ENCODE measurements at regions not wholly inside any gene's neighbourhood (a gene's known extent, or its start where the extent isn't known, plus 50 kb on each side); places are given as distances from the start of the nearest gene placed in this dataset.

DNA sequence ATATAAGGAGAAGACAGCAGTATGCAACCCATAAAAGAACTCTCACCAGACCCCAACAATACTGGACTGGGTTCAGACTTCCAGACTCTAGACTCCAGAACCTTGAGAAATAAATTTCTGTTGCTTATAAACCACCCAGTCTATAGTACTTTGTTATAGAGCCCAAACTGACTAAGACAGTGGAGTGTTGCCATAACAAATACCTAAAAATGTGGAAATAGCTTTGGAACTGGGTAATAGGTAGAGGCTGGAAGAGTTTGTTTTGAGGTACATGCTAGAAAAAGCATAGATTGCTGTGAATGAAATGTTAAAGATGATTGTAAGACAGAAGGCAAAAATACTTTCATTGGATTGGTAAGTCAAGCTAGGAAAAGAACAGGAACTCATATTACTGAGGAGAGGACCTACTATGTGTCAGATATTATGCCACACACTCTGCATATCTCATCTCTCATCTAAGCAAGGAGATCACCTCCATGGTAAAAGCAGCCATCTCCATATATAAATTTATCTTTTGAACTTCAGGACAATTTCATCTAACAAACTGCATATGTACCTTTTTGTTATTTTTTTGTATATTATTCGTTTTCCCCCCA, 67.4 kb upstream of the FNDC3B start:
- Histone ChIP-seq H3K27me3 (ENCODE audit: control insufficient read depth, insufficient read depth, low read length) (no peaks in the 10 kb centered on the region), H3K4me2 (ENCODE audit: low read length) (no peak overlapping the region), H3K9me3 (replicated peaks; ENCODE audit: low read length) (no peaks in the 10 kb centered on the region), H3K4me3 (ENCODE audit: low read length) (no peak overlapping the region), H3K36me3 (ENCODE audit: insufficient read depth, low read length) (no peaks in the 10 kb centered on the region), H3K9ac (ENCODE audit: low read depth, low read length) (no peak overlapping the region), H3K4me1 (ENCODE audit: control insufficient read depth, insufficient read depth, low read length) (peaks cover 20% of the 10 kb centered on the region)

DNA sequence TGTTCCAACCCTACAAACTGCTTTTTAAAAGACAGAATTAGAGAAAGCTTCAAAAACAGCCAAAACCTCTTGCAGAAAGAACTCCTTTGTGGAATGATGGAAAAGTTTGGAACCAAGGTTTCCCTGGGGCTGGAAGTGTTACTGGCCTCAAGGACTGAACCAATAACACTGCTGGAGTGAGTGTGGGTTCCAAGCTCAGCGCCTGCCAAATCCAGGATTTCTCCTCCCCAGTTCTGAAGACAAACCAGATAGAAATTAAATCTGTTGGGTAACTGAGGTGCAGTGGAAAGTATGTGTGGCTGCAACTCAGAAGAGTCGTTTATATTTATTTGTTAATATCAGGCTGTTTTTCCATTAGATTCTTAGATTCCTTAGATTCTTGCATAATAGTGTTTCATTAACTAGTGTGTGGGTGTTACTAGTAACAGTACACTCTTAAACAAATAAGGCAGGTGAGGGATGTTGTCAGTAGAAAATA, 66.5 kb upstream of the FNDC3B start:
- no peak overlapping the region for H3K9ac ChIP-seq (ENCODE audit: low read depth, low read length)

DNA sequence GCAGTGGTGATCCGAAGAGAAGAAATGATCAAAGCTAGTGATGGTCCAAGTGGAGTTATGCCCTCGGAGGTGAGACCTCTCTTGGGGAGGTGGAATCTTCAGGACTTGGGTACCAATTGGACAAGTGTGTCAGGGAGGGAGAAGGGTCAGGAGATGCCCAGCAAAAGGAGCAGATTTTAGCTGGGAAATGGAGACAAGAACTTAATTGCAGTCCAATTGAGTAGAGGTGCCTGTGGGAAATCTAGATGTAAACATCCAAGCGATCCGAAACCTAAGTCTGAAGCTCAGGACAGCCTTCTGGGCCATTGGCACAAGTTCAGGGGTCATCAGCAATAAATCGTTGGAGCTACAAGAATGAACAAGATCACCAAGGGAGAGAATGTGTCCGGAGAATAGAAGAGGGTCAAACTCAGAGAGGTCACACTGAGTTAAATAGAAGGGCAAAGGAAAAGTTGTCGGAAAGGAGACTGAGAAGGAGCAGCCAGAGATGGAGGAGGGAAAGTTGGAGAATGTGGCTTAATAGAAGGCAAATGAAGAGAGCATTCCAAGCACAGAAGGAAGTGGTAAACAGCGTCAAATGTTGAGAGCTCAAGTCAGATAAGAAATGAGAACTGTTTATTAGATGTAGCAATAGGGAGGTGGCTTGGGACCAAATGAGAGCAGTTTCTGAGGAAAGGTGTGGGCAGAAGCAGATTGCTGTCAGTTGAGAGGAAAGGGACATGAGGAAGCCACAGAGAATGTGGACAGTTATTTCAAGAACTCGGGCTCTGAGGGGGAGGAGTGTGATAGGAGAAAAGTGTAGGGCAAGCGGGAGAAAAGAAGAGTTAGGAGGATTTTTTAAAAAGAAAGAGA, 64.2 kb upstream of the FNDC3B start:
- Histone ChIP-seq H3K4me1 (ENCODE audit: control insufficient read depth, insufficient read depth, low read length) (peaks cover 9% of the 10 kb centered on the region), H3K9ac (ENCODE audit: low read depth, low read length) (no peak overlapping the region), H3K27me3 (ENCODE audit: control insufficient read depth, insufficient read depth, low read length) (no peaks in the 10 kb centered on the region), H3K4me3 (ENCODE audit: low read length) (no peak overlapping the region), H3K9me3 (replicated peaks; ENCODE audit: low read length) (no peaks in the 10 kb centered on the region), H3K36me3 (ENCODE audit: insufficient read depth, low read length) (no peaks in the 10 kb centered on the region), H3K4me2 (ENCODE audit: low read length) (no peak overlapping the region)

More for the DNA sequence above, 66.5 kb upstream of the FNDC3B start:
- no peaks in the 10 kb centered on the region for H3K27me3 ChIP-seq (ENCODE audit: control insufficient read depth, insufficient read depth, low read length)
- no peaks in the 10 kb centered on the region for H3K9me3 ChIP-seq (replicated peaks; ENCODE audit: low read length)
- H3K4me2 ChIP-seq (ENCODE audit: low read length), result no peak overlapping the region
- H3K4me3 ChIP-seq (ENCODE audit: low read length), result no peak overlapping the region
- no peaks in the 10 kb centered on the region for H3K36me3 ChIP-seq (ENCODE audit: insufficient read depth, low read length)
- H3K4me1 ChIP-seq (ENCODE audit: control insufficient read depth, insufficient read depth, low read length), result peaks cover 11% of the 10 kb centered on the region

DNA sequence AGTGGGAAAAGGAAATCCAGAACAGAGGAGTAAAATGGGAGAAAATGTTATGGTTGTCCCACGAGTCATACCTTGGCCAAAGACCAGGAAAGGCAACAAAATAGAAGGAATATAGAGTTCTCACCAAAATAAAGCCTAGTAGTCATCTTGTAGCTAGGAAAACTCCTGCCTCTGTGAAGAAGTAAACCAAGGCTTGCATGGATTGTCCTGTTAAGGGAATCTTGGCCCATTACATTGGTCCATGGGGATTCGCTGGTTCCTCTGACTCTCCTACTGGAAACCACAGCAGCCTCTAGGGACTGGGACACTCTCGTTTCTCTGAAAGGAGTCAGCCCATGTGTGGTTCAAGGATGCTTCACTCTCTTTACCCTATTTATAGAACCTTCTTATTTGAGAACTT, 62.9 kb upstream of the FNDC3B start:
- Histone ChIP-seq H3K4me3 (ENCODE audit: low read length) (no peak overlapping the region), H3K27me3 (ENCODE audit: control insufficient read depth, insufficient read depth, low read length) (no peaks in the 10 kb centered on the region), H3K9ac (ENCODE audit: low read depth, low read length) (no peak overlapping the region), H3K9me3 (replicated peaks; ENCODE audit: low read length) (no peaks in the 10 kb centered on the region), H3K4me2 (ENCODE audit: low read length) (no peak overlapping the region), H3K4me1 (ENCODE audit: control insufficient read depth, insufficient read depth, low read length) (peaks cover 6% of the 10 kb centered on the region), H3K36me3 (ENCODE audit: insufficient read depth, low read length) (no peaks in the 10 kb centered on the region)

DNA sequence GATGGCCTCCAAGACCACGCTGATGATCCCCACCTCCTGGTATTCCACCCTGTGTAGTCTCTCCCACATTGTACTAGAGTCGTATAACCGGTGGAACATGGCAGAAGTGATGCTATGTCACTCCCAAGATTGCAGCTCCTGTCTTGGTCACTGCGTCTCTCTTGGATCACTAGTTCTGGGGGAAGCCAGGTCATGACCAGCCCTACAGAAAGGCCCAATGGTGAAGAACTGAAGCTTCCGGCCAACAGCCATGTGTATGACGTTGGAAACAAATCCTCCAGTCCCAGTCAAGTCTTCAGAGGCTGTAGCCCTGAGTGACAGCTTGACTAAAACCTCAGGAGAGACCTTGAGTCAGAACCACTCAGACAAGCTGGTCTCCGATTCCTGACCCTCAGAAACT, 61.9 kb upstream of the FNDC3B start:
- Histone ChIP-seq H3K4me1 (ENCODE audit: control insufficient read depth, insufficient read depth, low read length) (peaks cover 6% of the 10 kb centered on the region), H3K9ac (ENCODE audit: low read depth, low read length) (no peak overlapping the region), H3K27me3 (ENCODE audit: control insufficient read depth, insufficient read depth, low read length) (no peaks in the 10 kb centered on the region), H3K4me2 (ENCODE audit: low read length) (no peak overlapping the region), H3K9me3 (replicated peaks; ENCODE audit: low read length) (no peaks in the 10 kb centered on the region), H3K4me3 (ENCODE audit: low read length) (no peak overlapping the region), H3K36me3 (ENCODE audit: insufficient read depth, low read length) (no peaks in the 10 kb centered on the region)

DNA sequence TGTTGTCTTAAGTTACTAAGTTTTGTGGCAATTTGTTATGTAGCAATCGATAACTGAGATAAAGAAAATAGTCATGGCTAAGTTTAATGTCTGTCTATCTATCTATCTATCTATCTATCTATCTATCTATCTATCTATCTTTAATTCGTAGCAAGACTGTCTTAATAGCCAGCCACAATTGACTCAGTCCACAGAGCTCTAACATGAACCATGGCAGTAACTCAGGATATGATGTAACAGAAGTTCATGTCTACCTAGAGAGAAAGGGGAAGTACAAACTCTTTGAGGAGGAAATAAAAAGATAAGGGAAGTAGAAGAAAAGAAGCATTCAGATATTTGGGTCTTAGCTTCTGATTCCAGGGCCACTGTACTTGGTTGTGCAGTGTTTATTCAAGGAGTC, 61.5 kb upstream of the FNDC3B start:
- Histone ChIP-seq H3K27me3 (ENCODE audit: control insufficient read depth, insufficient read depth, low read length) (no peaks in the 10 kb centered on the region), H3K9ac (ENCODE audit: low read depth, low read length) (no peak overlapping the region), H3K4me3 (ENCODE audit: low read length) (no peak overlapping the region), H3K36me3 (ENCODE audit: insufficient read depth, low read length) (no peaks in the 10 kb centered on the region), H3K9me3 (replicated peaks; ENCODE audit: low read length) (no peaks in the 10 kb centered on the region), H3K4me2 (ENCODE audit: low read length) (no peak overlapping the region), H3K4me1 (ENCODE audit: control insufficient read depth, insufficient read depth, low read length) (peaks cover 6% of the 10 kb centered on the region)

DNA sequence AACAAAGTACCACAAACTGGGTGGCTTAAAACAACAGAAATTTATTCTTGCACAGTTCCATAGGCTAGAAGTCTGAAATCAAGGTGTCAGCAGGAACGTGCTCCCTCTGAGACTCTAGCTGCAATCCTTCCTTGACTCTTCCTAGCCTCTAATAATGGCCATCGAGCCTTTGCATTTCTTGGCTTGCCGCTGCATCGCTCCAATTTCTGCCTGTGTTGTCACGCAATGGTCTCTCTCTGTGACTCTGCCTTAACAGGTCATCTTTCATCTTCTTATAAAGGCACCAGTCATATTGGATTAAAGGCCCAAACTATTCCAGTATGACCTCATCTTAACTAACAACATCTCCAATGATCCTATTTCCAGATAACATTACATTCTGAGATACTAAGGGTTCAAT, 61.0 kb upstream of the FNDC3B start:
- H3K9ac ChIP-seq (ENCODE audit: low read depth, low read length), result no peak overlapping the region
- H3K4me1 ChIP-seq (ENCODE audit: control insufficient read depth, insufficient read depth, low read length), result peaks cover 6% of the 10 kb centered on the region
- no peaks in the 10 kb centered on the region for H3K27me3 ChIP-seq (ENCODE audit: control insufficient read depth, insufficient read depth, low read length)

DNA sequence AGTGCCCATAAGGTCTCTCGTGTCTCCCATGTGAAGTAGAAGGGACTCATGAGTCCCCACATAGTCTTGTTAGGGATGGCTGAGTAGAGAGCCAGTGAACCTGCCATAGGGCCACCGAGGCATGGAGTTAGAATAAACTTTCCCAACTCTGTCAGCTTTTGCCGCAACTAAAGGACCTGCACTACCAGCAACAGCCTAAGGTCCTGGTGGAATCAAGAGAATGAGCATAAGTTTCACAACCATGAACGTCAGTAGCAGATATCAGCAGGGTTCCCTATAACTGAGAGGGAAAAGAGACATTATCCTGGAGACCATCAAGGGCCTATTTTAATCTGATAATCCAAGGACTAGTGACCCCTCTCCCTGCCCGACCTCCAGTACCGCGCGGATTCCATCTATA, 60.3 kb upstream of the FNDC3B start:
- Histone ChIP-seq H3K4me3 (ENCODE audit: low read length) (no peak overlapping the region), H3K9me3 (replicated peaks; ENCODE audit: low read length) (no peaks in the 10 kb centered on the region), H3K27me3 (ENCODE audit: control insufficient read depth, insufficient read depth, low read length) (no peaks in the 10 kb centered on the region), H3K9ac (ENCODE audit: low read depth, low read length) (no peak overlapping the region), H3K4me2 (ENCODE audit: low read length) (no peak overlapping the region), H3K4me1 (ENCODE audit: control insufficient read depth, insufficient read depth, low read length) (peaks cover 6% of the 10 kb centered on the region), H3K36me3 (ENCODE audit: insufficient read depth, low read length) (no peaks in the 10 kb centered on the region)

More for the DNA sequence above, 61.0 kb upstream of the FNDC3B start:
- Histone ChIP-seq H3K9me3 (replicated peaks; ENCODE audit: low read length) (no peaks in the 10 kb centered on the region), H3K4me3 (ENCODE audit: low read length) (no peak overlapping the region), H3K4me2 (ENCODE audit: low read length) (no peak overlapping the region), H3K36me3 (ENCODE audit: insufficient read depth, low read length) (no peaks in the 10 kb centered on the region)

DNA sequence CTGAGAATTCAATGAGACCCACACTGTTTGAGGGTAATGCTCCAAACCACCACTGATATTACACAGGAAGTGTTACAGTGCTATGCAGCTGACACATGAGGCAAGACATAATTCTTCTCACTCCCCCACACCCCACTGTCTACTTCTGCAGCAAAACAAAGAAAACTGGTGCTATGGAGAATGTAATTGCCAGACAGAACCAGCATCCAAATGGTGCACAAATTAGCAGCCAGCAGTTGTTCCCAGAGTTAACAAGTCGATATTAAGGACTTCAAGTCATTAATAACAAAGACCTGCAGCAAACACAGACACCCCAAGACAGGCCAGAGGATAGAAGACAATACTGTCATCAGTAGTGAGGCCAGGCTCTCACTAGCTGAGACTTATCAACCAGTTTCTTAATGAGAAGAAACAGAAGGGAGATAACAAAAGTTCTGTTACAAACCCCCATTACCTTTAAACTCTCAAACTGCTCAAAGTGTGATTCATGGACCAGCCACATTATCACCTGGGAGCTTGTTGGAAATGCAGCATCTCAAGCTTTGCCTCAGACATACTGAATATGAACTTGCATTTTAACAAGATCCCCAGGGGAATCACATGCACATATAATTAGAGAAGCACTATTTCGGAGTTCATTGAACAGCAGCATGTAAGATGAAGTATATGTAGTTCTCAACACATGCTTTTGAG, 58.7 kb upstream of the FNDC3B start:
- H3K4me3 ChIP-seq (ENCODE audit: low read length), result no peak overlapping the region
- H3K4me1 ChIP-seq (ENCODE audit: control insufficient read depth, insufficient read depth, low read length), result peaks cover 6% of the 10 kb centered on the region
- no peak overlapping the region for H3K4me2 ChIP-seq (ENCODE audit: low read length)
- H3K9ac ChIP-seq (ENCODE audit: low read depth, low read length), result no peak overlapping the region
- H3K36me3 ChIP-seq (ENCODE audit: insufficient read depth, low read length), result no peaks in the 10 kb centered on the region
- no peaks in the 10 kb centered on the region for H3K27me3 ChIP-seq (ENCODE audit: control insufficient read depth, insufficient read depth, low read length)
- no peaks in the 10 kb centered on the region for H3K9me3 ChIP-seq (replicated peaks; ENCODE audit: low read length)

DNA sequence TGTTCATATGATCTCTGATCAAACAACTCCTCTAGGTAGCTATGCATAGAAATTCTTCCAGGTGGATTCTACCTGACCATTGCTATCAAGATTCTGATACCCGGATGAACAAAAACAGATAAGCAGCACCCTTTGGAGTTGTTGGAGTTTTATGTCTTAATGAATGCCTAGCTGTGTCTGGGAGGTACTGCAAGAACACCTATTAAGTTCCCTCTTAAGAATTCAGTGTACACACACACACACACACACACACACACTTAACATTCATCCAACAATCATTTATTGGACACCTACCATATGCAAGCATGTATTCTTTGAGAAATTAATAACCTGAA, 58.1 kb upstream of the FNDC3B start:
- Histone ChIP-seq H3K4me2 (ENCODE audit: low read length) (no peak overlapping the region), H3K4me3 (ENCODE audit: low read length) (no peak overlapping the region), H3K27me3 (ENCODE audit: control insufficient read depth, insufficient read depth, low read length) (no peaks in the 10 kb centered on the region), H3K9ac (ENCODE audit: low read depth, low read length) (no peak overlapping the region), H3K4me1 (ENCODE audit: control insufficient read depth, insufficient read depth, low read length) (peaks cover 5% of the 10 kb centered on the region), H3K9me3 (replicated peaks; ENCODE audit: low read length) (no peaks in the 10 kb centered on the region), H3K36me3 (ENCODE audit: insufficient read depth, low read length) (no peaks in the 10 kb centered on the region)

DNA sequence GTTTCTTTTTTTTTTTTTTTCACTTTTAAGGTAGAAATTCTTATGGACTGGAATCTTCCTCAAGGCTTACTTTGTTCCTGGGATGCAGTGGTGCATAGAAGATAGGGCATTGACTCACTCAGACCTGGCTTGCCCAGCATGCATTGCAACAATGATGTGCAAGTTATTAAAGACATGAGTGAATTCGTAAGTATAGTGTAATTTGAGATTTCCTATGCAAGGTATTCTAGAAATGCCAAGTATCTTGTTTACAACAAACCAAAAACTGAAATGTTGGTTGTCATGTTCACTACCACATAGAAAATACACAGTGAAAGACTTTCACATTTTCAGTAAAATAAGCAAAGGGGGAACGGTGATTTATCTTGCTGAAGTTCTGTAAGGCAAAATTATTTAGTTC, 56.5 kb upstream of the FNDC3B start:
- H3K4me1 ChIP-seq (ENCODE audit: control insufficient read depth, insufficient read depth, low read length), result no peaks in the 10 kb centered on the region
- H3K9ac ChIP-seq (ENCODE audit: low read depth, low read length), result no peak overlapping the region
- H3K36me3 ChIP-seq (ENCODE audit: insufficient read depth, low read length), result no peaks in the 10 kb centered on the region
- no peak overlapping the region for H3K4me3 ChIP-seq (ENCODE audit: low read length)
- no peaks in the 10 kb centered on the region for H3K9me3 ChIP-seq (replicated peaks; ENCODE audit: low read length)
- H3K4me2 ChIP-seq (ENCODE audit: low read length), result peak overlapping the region; percentile 6
- H3K27me3 ChIP-seq (ENCODE audit: control insufficient read depth, insufficient read depth, low read length), result no peaks in the 10 kb centered on the region
